Neural cell (in vitro differentiated cells): ENCODE measurements at regions not wholly inside any gene's neighbourhood (a gene's known extent, or its start where the extent isn't known, plus 50 kb on each side); places are given as distances from the start of the nearest gene placed in this dataset.
"Not testable (repeated sequence)": the region's sequence is repeated elsewhere in the genome, so short reads cannot be mapped to it uniquely, and the experiment has no call there.

ENCODE experiments used
- EP300 ChIP-seq: fragments of 450-650 bp; conservative IDR thresholded peaks from 2 replicates; pipeline ENCODE4 v1.6.1; 2014; ENCODE audit warnings: antibody characterized with exemption, mild to moderate bottlenecking, moderate library complexity; ENCODE audit not compliant: poor library complexity, severe bottlenecking
- EZH2 ChIP-seq: fragments of 200-600, 300-800 bp; shearing (Covaris generic), sonication (generic); IDR thresholded peaks from 2 replicates; pipeline ENCODE4 v1.6.1; 2014; ENCODE audit warnings: antibody characterized with exemption, low read length, borderline replicate concordance, mild to moderate bottlenecking; ENCODE audit not compliant: insufficient read depth, poor library complexity, severe bottlenecking
- MXI1 ChIP-seq: fragments of 450-650 bp; conservative IDR thresholded peaks from 2 replicates; pipeline ENCODE4 v1.6.1; 2014; ENCODE audit warnings: antibody characterized with exemption, mild to moderate bottlenecking; ENCODE audit not compliant: poor library complexity, severe bottlenecking
- POLR2AphosphoS5 ChIP-seq: IDR thresholded peaks from 2 replicates; pipeline ENCODE4 v1.6.1; 2012
- RAD21 ChIP-seq: fragments of 450-650 bp; conservative IDR thresholded peaks from 2 replicates; pipeline ENCODE4 v1.6.1; 2014; ENCODE audit warnings: antibody characterized with exemption, mild to moderate bottlenecking, moderate library complexity
- SMC3 ChIP-seq: fragments of 450-650 bp; conservative IDR thresholded peaks from 2 replicates; pipeline ENCODE4 v1.6.1; 2014; ENCODE audit warnings: antibody characterized with exemption, mild to moderate bottlenecking, moderate library complexity; ENCODE audit not compliant: poor library complexity
- TF ChIP-seq, protein P1 (sequence below): fragments of 450-650 bp; IDR thresholded peaks from 2 replicates; pipeline ENCODE4 v1.5.1; 2014; ENCODE audit warnings: antibody characterized with exemption, mild to moderate bottlenecking, moderate library complexity; ENCODE audit not compliant: poor library complexity, severe bottlenecking
- TF ChIP-seq, protein P2 (sequence below): IDR thresholded peaks from 2 replicates; pipeline ENCODE4 v1.6.1; 2012; ENCODE audit warnings: borderline replicate concordance

DNA sequence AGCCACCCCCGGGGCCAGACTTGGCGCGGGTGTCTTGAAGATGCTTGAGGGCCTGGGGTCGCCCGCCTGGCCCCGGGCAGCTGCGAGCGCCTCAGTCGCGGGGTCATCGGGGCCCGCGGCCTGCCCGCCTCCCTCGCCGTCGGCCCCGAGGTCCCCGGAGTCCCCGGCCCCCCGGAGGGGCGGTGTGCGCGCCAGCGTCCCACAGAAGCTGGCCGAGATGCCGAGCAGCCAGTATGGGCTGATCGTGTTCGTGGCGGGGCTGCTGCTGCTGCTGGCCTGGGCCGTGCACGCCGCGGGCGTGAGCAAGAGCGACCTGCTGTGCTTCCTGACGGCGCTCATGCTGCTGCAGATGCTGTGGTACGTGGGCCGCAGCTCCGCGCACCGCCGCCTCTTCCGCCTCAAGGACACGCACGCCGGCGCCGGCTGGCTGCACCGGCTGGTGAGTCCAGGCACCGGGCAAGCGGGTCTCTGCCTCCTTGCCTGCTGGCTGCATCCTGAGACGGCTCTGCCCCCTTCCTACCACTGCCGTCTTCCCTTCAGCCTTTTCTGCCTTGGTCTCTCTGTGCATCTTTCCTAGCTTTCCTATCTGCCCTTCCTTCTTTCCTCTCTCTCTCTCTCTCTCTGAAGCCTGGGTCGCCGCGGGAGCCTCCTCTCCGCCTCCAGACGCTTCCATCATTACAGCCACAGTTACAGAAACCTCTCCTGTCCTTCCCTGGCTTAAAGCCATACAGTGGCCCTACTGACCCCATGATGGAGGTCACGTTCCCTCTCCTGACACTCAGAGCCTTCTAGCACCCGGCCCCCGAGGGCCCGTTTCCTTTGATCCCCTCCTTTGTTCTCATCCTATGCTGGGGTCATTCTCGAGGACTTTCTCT, 2898.2 kb downstream of the RPIA start:
- TF ChIP-seq, protein P1, sequence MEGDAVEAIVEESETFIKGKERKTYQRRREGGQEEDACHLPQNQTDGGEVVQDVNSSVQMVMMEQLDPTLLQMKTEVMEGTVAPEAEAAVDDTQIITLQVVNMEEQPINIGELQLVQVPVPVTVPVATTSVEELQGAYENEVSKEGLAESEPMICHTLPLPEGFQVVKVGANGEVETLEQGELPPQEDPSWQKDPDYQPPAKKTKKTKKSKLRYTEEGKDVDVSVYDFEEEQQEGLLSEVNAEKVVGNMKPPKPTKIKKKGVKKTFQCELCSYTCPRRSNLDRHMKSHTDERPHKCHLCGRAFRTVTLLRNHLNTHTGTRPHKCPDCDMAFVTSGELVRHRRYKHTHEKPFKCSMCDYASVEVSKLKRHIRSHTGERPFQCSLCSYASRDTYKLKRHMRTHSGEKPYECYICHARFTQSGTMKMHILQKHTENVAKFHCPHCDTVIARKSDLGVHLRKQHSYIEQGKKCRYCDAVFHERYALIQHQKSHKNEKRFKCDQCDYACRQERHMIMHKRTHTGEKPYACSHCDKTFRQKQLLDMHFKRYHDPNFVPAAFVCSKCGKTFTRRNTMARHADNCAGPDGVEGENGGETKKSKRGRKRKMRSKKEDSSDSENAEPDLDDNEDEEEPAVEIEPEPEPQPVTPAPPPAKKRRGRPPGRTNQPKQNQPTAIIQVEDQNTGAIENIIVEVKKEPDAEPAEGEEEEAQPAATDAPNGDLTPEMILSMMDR = not testable (repeated sequence)
- not testable (repeated sequence) for TF ChIP-seq RAD21, EP300, EZH2, POLR2AphosphoS5, SMC3, MXI1
- TF ChIP-seq, protein P2, sequence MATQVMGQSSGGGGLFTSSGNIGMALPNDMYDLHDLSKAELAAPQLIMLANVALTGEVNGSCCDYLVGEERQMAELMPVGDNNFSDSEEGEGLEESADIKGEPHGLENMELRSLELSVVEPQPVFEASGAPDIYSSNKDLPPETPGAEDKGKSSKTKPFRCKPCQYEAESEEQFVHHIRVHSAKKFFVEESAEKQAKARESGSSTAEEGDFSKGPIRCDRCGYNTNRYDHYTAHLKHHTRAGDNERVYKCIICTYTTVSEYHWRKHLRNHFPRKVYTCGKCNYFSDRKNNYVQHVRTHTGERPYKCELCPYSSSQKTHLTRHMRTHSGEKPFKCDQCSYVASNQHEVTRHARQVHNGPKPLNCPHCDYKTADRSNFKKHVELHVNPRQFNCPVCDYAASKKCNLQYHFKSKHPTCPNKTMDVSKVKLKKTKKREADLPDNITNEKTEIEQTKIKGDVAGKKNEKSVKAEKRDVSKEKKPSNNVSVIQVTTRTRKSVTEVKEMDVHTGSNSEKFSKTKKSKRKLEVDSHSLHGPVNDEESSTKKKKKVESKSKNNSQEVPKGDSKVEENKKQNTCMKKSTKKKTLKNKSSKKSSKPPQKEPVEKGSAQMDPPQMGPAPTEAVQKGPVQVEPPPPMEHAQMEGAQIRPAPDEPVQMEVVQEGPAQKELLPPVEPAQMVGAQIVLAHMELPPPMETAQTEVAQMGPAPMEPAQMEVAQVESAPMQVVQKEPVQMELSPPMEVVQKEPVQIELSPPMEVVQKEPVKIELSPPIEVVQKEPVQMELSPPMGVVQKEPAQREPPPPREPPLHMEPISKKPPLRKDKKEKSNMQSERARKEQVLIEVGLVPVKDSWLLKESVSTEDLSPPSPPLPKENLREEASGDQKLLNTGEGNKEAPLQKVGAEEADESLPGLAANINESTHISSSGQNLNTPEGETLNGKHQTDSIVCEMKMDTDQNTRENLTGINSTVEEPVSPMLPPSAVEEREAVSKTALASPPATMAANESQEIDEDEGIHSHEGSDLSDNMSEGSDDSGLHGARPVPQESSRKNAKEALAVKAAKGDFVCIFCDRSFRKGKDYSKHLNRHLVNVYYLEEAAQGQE = not testable (repeated sequence)
